ENCODE measurements at regions not wholly inside any gene's neighbourhood (a gene's known extent, or its start where the extent isn't known, plus 50 kb on each side); places are given as distances from the start of the nearest gene placed in this dataset.
"Not testable (repeated sequence)": the region's sequence is repeated elsewhere in the genome, so short reads cannot be mapped to it uniquely, and the experiment has no call there.

DNA sequence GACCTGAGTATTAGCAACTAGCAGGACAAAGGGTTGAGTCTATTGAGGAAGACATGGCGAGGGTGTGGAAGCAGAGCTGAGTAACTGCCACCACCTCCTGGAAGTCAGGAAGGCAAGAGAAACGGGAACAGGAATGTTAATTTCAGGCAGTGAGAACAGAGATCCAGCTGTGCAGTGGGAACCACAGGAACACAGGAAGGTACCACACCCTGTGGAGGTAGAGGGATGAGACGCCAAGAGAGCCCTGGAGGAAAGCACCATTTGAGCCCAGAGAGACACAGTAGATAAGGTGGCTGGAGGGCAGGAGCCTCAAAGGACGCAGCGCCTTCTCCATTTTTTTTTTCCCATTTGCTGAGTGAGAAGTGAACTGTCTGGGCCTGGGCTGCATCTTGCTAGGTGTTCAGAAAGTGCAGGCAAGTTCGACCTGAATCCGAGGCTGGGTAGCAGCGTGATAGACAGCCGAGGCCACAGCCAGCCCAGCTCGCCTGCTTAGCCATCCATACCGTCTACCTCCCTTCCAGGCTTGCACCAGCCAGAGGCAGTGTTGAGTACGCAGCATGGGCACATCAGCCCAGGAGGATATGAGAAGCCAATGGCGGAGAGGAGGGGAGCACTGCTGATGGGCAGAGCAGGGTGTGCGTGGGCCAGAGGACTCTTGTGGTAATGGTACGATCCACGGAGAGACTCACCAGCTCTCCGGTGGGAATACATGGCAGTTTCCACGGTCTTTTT, 306.7 kb downstream of the ANAPC1 start:
- TF ChIP-seq, protein P1, sequence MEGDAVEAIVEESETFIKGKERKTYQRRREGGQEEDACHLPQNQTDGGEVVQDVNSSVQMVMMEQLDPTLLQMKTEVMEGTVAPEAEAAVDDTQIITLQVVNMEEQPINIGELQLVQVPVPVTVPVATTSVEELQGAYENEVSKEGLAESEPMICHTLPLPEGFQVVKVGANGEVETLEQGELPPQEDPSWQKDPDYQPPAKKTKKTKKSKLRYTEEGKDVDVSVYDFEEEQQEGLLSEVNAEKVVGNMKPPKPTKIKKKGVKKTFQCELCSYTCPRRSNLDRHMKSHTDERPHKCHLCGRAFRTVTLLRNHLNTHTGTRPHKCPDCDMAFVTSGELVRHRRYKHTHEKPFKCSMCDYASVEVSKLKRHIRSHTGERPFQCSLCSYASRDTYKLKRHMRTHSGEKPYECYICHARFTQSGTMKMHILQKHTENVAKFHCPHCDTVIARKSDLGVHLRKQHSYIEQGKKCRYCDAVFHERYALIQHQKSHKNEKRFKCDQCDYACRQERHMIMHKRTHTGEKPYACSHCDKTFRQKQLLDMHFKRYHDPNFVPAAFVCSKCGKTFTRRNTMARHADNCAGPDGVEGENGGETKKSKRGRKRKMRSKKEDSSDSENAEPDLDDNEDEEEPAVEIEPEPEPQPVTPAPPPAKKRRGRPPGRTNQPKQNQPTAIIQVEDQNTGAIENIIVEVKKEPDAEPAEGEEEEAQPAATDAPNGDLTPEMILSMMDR (IDR thresholded peaks at IDR 0.05), result not testable (repeated sequence)
- not testable (repeated sequence) for TF ChIP-seq EZH2phosphoT487, EZH2 (IDR thresholded peaks at IDR 0.05)

All from neural progenitor cell (in vitro differentiated cells).